Brain microvascular endothelial cell (primary cell): ENCODE measurements at regions not wholly inside any gene's neighbourhood (a gene's known extent, or its start where the extent isn't known, plus 50 kb on each side); places are given as distances from the start of the nearest gene placed in this dataset.

Experiments used
- DNase-seq: peaks from one replicate; pipeline ENCODE4 v3.0.0-alpha.2; 2020
- H3K27ac ChIP-seq: fragments of 250-450 bp; sonication (Bioruptor Pico); 2 replicates; pipeline ENCODE4 v1.5.1; 2020; ENCODE audit warnings: mild to moderate bottlenecking, moderate library complexity
- H3K27me3 ChIP-seq: fragments of 250-450 bp; sonication (Bioruptor Pico); replicated peaks from 2 replicates; pipeline ENCODE4 v1.5.1; 2020; ENCODE audit warnings: mild to moderate bottlenecking
- H3K36me3 ChIP-seq: fragments of 250-450 bp; sonication (Bioruptor Pico); replicated peaks from 2 replicates; pipeline ENCODE4 v1.5.1; 2020; ENCODE audit warnings: mild to moderate bottlenecking
- H3K4me3 ChIP-seq: 2 replicates; pipeline ENCODE4 v1.5.1; 2011; ENCODE audit warnings: low read depth, mild to moderate bottlenecking, control low read depth, low read length, moderate library complexity
- in situ Hi-C: cut with HindIII; loops from 2 replicates; pipeline ENCODE4 v1.10.0; 2017; ENCODE audit warnings: low sequenced_read_pairs, low pct_ligation_motif_present
- TF ChIP-seq, protein P1 (sequence below): IDR thresholded peaks from 2 replicates; pipeline ENCODE4 v1.5.1; 2011; ENCODE audit warnings: low read depth, mild to moderate bottlenecking, moderate library complexity, low read length, control low read depth, inconsistent platforms; ENCODE audit errors: missing control alignments

DNA sequence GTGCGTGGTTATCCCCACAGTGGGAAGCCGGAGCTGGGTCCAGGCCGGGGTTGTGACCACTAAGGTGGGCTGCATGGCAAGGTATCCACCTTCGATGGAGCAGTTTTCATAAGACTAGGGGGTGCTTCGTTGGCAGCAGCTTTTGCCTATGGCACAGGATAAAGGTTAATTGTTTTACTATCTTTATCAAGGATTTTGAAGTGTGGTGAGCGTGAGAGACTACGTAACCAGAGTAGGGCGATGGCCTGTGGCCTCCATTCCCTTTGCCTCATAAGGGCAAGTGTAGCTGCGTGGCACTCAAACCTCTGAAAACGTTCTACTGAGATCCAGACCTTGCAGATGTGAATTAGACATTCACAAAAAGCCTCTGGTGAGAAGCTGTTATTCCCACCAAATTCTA lies 206.6 kb downstream of the ACKR3 start:
- H3K27ac ChIP-seq: peak overlapping the region; percentile 73
- in situ Hi-C loops: no loop called here
- TF ChIP-seq, protein P1, sequence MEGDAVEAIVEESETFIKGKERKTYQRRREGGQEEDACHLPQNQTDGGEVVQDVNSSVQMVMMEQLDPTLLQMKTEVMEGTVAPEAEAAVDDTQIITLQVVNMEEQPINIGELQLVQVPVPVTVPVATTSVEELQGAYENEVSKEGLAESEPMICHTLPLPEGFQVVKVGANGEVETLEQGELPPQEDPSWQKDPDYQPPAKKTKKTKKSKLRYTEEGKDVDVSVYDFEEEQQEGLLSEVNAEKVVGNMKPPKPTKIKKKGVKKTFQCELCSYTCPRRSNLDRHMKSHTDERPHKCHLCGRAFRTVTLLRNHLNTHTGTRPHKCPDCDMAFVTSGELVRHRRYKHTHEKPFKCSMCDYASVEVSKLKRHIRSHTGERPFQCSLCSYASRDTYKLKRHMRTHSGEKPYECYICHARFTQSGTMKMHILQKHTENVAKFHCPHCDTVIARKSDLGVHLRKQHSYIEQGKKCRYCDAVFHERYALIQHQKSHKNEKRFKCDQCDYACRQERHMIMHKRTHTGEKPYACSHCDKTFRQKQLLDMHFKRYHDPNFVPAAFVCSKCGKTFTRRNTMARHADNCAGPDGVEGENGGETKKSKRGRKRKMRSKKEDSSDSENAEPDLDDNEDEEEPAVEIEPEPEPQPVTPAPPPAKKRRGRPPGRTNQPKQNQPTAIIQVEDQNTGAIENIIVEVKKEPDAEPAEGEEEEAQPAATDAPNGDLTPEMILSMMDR: no peak
- no peaks in the 10 kb centered on the region for H3K27me3 ChIP-seq
- no peaks in the 10 kb centered on the region for H3K36me3 ChIP-seq
- no peak for DNase-seq
- H3K4me3 ChIP-seq: no peak overlapping the region

DNA sequence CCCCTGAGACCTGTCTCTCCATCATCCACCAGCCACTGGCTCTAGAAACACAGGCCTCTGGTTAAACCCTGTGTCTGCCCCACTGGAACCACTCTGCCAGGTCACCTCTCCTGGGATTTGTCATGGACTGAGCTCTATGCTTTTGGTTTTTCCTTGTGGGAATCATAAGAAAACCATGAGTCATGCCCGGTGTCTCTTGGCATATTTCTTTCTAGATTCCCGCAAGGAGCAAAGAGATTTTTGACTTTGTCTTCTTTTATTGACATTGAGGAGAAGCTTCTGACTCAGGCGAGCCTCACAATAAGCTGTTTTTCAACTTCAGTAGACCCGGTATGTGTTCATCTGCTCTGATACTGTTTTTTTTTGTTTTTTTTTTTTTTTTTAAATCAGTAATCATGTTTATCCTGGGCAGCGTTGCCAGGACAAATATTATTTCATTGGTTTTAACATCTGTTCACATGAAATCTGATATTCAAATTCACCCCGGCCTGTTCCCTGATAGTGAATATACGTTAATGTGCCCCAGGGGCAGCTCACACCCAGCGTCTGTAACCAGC lies 207.1 kb downstream of the ACKR3 start:
- Histone ChIP-seq H3K27ac (peak overlapping the region; percentile 73), H3K4me3 (no peak overlapping the region), H3K27me3 (no peaks in the 10 kb centered on the region), H3K36me3 (no peaks in the 10 kb centered on the region)
- TF ChIP-seq, protein P1: no peak
- in situ Hi-C loops: no loop called here
- peak; percentile 89 for DNase-seq

DNA sequence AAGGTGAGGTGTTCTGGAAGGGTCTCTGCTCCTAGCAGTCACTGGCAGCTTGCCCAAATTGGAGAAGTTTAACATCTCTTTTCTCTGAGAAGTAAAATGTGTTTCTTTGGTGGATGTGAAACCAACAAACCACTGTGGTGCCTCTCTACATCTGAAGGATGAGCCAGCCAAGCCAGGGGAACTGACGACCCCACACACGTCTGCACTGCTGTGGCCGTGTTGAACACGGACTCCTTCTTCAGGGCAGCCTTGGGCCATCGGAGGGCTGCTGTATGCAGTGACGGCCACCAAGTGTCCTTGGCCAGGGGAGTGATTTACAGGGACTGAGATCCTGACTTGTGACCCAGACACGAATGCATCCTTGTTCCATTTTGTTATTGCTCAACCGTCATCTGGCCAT lies 207.8 kb downstream of the ACKR3 start:
- TF ChIP-seq, protein P1: no peak
- in situ Hi-C loops: no loop called here
- Histone ChIP-seq H3K36me3 (no peaks in the 10 kb centered on the region), H3K4me3 (no peak overlapping the region), H3K27ac (peak overlapping the region; percentile 73), H3K27me3 (no peaks in the 10 kb centered on the region)
- no peak for DNase-seq

DNA sequence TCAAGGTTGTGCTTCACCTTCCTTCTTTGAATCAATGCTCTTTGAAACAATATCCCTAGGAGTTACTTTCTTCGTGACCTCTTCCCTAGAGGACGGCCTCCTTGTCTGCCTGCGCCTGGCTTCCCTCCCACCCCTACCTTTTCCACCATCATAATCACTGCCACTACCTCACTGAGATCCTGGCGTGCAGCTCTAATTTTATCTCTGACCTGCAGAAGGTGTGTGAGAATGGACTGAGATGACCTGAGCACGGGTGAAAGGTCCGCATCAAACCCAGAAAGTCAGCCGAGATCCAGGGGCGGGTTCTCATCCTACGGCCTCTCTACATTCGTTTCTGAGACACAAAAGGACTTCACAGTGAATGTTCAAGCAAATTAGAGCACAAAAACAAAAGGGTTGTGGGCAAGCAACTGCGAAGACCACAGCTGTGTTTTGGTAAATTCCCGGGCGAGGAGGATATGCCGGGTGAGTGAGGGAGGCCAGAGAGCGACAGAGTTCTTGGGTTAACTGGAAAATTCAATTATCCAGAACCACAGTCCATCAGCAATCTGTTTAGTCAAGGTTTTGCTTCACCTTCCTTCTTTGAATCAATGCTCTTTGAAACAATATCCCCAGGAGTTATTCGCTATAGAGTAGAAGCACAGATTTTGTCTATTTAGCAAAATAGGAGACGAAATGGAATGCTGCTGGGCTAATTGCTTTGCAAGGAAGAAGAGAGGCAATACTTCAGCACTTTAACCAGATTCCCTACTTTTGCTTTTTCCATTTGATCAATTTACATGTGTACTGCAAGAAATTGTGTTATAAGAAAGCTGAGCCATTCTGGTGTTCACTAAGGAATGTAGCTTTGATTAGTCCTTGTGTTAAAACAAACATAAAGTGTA lies 212.6 kb downstream of the ACKR3 start:
- in situ Hi-C loops: no loop called here
- Histone ChIP-seq H3K27me3 (no peaks in the 10 kb centered on the region), H3K36me3 (no peaks in the 10 kb centered on the region), H3K4me3 (no peak overlapping the region), H3K27ac (no peak overlapping the region)
- DNase-seq: no peak
- TF ChIP-seq, protein P1: no peak

DNA sequence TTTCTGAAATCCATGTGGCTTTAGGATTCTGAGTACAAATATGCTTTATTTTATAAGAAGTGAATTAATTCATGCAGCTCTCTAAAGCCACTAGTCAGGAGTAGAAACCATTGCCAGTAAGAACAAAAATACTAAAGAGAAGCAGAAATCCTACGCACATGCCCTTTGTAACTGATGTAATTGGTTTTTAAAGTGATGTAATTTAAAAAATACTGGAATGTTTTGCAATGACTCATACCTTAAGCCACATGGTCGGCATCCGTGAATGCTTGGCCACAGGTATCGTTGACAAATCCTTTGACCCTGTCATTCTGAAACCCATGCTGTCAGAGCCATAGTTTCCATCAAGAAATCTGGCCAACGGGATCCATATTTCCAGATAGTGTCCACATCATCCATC lies 213.3 kb downstream of the ACKR3 start:
- Histone ChIP-seq H3K27ac (no peak overlapping the region), H3K4me3 (no peak overlapping the region), H3K36me3 (no peaks in the 10 kb centered on the region), H3K27me3 (no peaks in the 10 kb centered on the region)
- TF ChIP-seq, protein P1: no peak
- in situ Hi-C loops: no loop called here
- DNase-seq: no peak
